ENCODE measurements at regions not wholly inside any gene's neighbourhood (a gene's known extent, or its start where the extent isn't known, plus 50 kb on each side); places are given as distances from the start of the nearest gene placed in this dataset.

DNA sequence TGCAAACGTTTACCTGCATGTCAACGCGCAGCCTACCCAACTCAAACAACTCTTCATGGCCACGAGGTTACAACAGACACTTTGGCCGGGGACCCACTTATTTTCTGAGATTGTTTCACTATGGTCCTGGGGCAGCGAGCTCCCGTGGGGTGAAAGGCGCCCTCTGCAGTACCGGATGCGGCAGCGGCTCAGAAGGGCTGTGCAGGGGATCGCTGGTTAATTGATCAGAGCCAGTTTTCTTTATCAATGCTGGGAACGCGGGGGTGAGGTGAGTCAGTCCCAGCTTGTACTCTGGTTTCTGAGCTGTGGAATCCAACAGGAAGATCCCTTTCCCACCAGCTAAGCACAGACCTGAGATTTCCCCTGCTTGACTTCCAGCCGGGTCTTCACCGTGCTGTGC is 366.5 kb upstream of the KLF6 start:
- no peak overlapping the region for H2AFZ ChIP-seq (ENCODE audit: low read length)
- no peak overlapping the region for H3K27ac ChIP-seq (ENCODE audit: insufficient read length, low read depth, low read length)
- H3K36me3 Mint-ChIP-seq (ENCODE audit: insufficient read depth in 1 of 3, low read depth in 3 of 3): no peaks in the 10 kb centered on the region
- H3K79me2 ChIP-seq (ENCODE audit: insufficient read depth, low read length): no peaks in the 10 kb centered on the region
- no peak overlapping the region for H2BK5ac ChIP-seq (ENCODE audit: insufficient read length, low read length)
- H3K4me2 ChIP-seq (ENCODE audit: insufficient read depth, insufficient read length, low read length): no peak overlapping the region
- no peak overlapping the region for H3K9ac ChIP-seq (ENCODE audit: extremely low read depth, insufficient read length, low read length)
- H4K20me1 ChIP-seq (ENCODE audit: control insufficient read depth, insufficient read depth, insufficient read length): no peaks in the 10 kb centered on the region
- H2BK120ac ChIP-seq (ENCODE audit: low read depth, low read length, poor library complexity, severe bottlenecking): no peak overlapping the region
- no peak overlapping the region for H3K14ac ChIP-seq (ENCODE audit: insufficient read depth, low read length)
- no peaks in the 10 kb centered on the region for H3K27me3 Mint-ChIP-seq (ENCODE audit: low read depth)
- H3K56ac ChIP-seq (ENCODE audit: insufficient read length, low read depth, low read length): no peak overlapping the region
- H4K8ac ChIP-seq (replicated peaks; ENCODE audit: insufficient read length, low read depth, low read length): no peak overlapping the region
- no peak overlapping the region for H3T11ph ChIP-seq (ENCODE audit: low read length)
- no peaks in the 10 kb centered on the region for H3K9me3 ChIP-seq (ENCODE audit: control insufficient read depth, low read depth, low read length)
- DNase-seq: peak; percentile 64
- H2BK20ac ChIP-seq (ENCODE audit: low read depth, low read length, poor library complexity, severe bottlenecking): no peak overlapping the region
- H4K5ac ChIP-seq (ENCODE audit: insufficient read length, low read depth, low read length): no peak overlapping the region
- H4K91ac ChIP-seq (ENCODE audit: insufficient read length, low read depth, low read length): no peak overlapping the region
- H3K23me2 ChIP-seq (ENCODE audit: insufficient read length, low read depth, low read length, poor library complexity, severe bottlenecking): no peaks in the 10 kb centered on the region
- no peak overlapping the region for H3K18ac ChIP-seq (ENCODE audit: insufficient read length, low read depth, low read length)
- H2BK15ac ChIP-seq (ENCODE audit: low read depth, low read length): no peak overlapping the region
- H2BK12ac ChIP-seq (ENCODE audit: insufficient read length, low read depth, low read length): no peak overlapping the region
- H3K23ac ChIP-seq (ENCODE audit: insufficient read length, low read depth, low read length): no peak overlapping the region
- no CpG with 5 or more reads among the region's 16 CpGs for WGBS (ENCODE audit: extremely low coverage, insufficient read length, low lambda C conversion rate)
- no peaks in the 10 kb centered on the region for H3K27me3 ChIP-seq (ENCODE audit: insufficient read depth, low read length)
- TF ChIP-seq, protein P1, sequence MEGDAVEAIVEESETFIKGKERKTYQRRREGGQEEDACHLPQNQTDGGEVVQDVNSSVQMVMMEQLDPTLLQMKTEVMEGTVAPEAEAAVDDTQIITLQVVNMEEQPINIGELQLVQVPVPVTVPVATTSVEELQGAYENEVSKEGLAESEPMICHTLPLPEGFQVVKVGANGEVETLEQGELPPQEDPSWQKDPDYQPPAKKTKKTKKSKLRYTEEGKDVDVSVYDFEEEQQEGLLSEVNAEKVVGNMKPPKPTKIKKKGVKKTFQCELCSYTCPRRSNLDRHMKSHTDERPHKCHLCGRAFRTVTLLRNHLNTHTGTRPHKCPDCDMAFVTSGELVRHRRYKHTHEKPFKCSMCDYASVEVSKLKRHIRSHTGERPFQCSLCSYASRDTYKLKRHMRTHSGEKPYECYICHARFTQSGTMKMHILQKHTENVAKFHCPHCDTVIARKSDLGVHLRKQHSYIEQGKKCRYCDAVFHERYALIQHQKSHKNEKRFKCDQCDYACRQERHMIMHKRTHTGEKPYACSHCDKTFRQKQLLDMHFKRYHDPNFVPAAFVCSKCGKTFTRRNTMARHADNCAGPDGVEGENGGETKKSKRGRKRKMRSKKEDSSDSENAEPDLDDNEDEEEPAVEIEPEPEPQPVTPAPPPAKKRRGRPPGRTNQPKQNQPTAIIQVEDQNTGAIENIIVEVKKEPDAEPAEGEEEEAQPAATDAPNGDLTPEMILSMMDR (conservative IDR thresholded peaks at IDR 0.05): peak; percentile 72
- H3K4ac ChIP-seq (ENCODE audit: low read depth, low read length): no peak overlapping the region
- H3K4me1 ChIP-seq (ENCODE audit: insufficient read depth, low read length): no peaks in the 10 kb centered on the region
- H3K79me1 ChIP-seq (ENCODE audit: insufficient read depth, low read depth, low read length, poor library complexity, severe bottlenecking): no peaks in the 10 kb centered on the region
- H3K4me1 Mint-ChIP-seq: peaks cover 4 to 7% of the 10 kb centered on the region in 2 experiments; a peak in 3 of 4 replicates
- H3K9me3 Mint-ChIP-seq: peaks cover 0 to 2% of the 10 kb centered on the region in 2 experiments; a peak in 2 of 5 replicates
- no peak overlapping the region for H3K4me3 Mint-ChIP-seq
- peak overlapping the region in 1 of 3 experiments; percentile 45; a peak in 1 of 7 replicates for H3K27ac Mint-ChIP-seq
- no peak overlapping the region for H2AK5ac ChIP-seq (ENCODE audit: insufficient read length, low read length)
